OCI-LY7 (cell line): ENCODE measurements at regions not wholly inside any gene's neighbourhood (a gene's known extent, or its start where the extent isn't known, plus 50 kb on each side); places are given as distances from the start of the nearest gene placed in this dataset.

Experiments
- BruUV-seq: library from RNA; stranded (reverse); fragments of 400-500 nt; replicated peaks from 2 replicates; lab custom pipeline; 2021; lab: Mats Ljungman, UMichigan
- CTCF ChIA-PET: fragments of 300-600 bp; sonication (Branson Sonifier 250); formaldehyde crosslinking; loops from one replicate; lab custom pipeline; 2022; ENCODE audit warnings: antibody characterized with exemption; ENCODE audit not compliant: unreplicated experiment; lab: Charles Lee
- POLR2A ChIA-PET: fragments of 300-600 bp; sonication (Branson Sonifier 250); formaldehyde crosslinking; loops from one replicate; lab custom pipeline; 2022; ENCODE audit warnings: antibody characterized with exemption; lab: Charles Lee
- DNase-seq: peaks from one replicate; pipeline ENCODE4 v3.0.0-alpha.2; 2015; ENCODE audit warnings: low spot score
- H2AFZ ChIP-seq: fragments of 200-600 bp; sonication (generic), shearing (Covaris generic); 2 replicates; pipeline ENCODE4 v1.6.1; 2014; ENCODE audit warnings: mild to moderate bottlenecking, antibody characterized with exemption, low read length, moderate library complexity
- H3K27ac ChIP-seq: fragments of 200-600 bp; sonication (generic); 2 replicates; pipeline ENCODE4 v1.5.1; 2014; ENCODE audit warnings: mixed run types, low read depth, mild to moderate bottlenecking, moderate library complexity, low read length, inconsistent platforms; ENCODE audit not compliant: poor library complexity, severe bottlenecking
- H3K36me3 ChIP-seq: fragments of 200-600 bp; sonication (generic); 2 replicates; pipeline ENCODE4 v1.6.1; 2014; ENCODE audit warnings: mild to moderate bottlenecking, antibody characterized with exemption, low read length, moderate library complexity, mixed read lengths; ENCODE audit not compliant: insufficient read depth
- H3K4me1 ChIP-seq: fragments of 200-600 bp; sonication (generic); 2 replicates; pipeline ENCODE4 v1.5.1; 2014; ENCODE audit warnings: mild to moderate bottlenecking, low read length; ENCODE audit not compliant: insufficient read depth, poor library complexity, severe bottlenecking
- H3K4me2 ChIP-seq: fragments of 200-600 bp; sonication (generic); 2 replicates; pipeline ENCODE4 v1.6.1; 2014; ENCODE audit warnings: mild to moderate bottlenecking, low read length
- H3K4me3 ChIP-seq: fragments of 200-600 bp; sonication (generic); 2 replicates; pipeline ENCODE4 v1.5.1; 2014; ENCODE audit warnings: mild to moderate bottlenecking, low read depth, low read length; ENCODE audit not compliant: poor library complexity, severe bottlenecking
- H3K79me2 ChIP-seq: fragments of 200-600 bp; sonication (generic); 2 replicates; pipeline ENCODE4 v1.6.1; 2016; ENCODE audit warnings: low read depth, mild to moderate bottlenecking, low read length, moderate library complexity, mixed read lengths; ENCODE audit not compliant: insufficient read depth
- H3K9me2 ChIP-seq: fragments of 200-600 bp; sonication (generic); 2 replicates; pipeline ENCODE4 v1.6.1; 2016; ENCODE audit warnings: mild to moderate bottlenecking, low read length, mixed read lengths; ENCODE audit not compliant: insufficient read depth
- H3K9me3 ChIP-seq: fragments of 200-600 bp; sonication (generic); 2 replicates; pipeline ENCODE4 v1.6.1; 2014; ENCODE audit warnings: mild to moderate bottlenecking, mixed run types, low read length, mixed read lengths
- H4K20me1 ChIP-seq: fragments of 200-600 bp; sonication (generic); 2 replicates; pipeline ENCODE4 v1.6.1; 2014; ENCODE audit warnings: mild to moderate bottlenecking, antibody characterized with exemption, low read length, moderate library complexity, mixed read lengths; ENCODE audit not compliant: insufficient read depth
- CTCF ChIP-seq: fragments of 200-600 bp; sonication (generic); conservative IDR thresholded peaks from 2 replicates; pipeline ENCODE4 v1.5.1; 2014; ENCODE audit warnings: mild to moderate bottlenecking, antibody characterized with exemption, low read length, moderate library complexity, mixed read lengths
- EZH2phosphoT487 ChIP-seq: fragments of 200-600 bp; sonication (generic); IDR thresholded peaks from 2 replicates; pipeline ENCODE4 v1.6.1; 2018; ENCODE audit warnings: low read depth, borderline replicate concordance, mild to moderate bottlenecking, mixed run types, antibody characterized with exemption, low read length, moderate library complexity, mixed read lengths
- intact Hi-C: fragments of 100-400 bp; cut with micrococcal nuclease; formaldehyde crosslinking; loops from one replicate; pipeline ENCODE4 v1.10.0; 2022; ENCODE audit not compliant: unreplicated experiment

GRCh38 chr9:111108946-111109345 lies 70.7 kb upstream of the LPAR1 start:
- TF ChIP-seq CTCF (no peak), EZH2phosphoT487 (no peak)
- Histone ChIP-seq H4K20me1 (no peaks in the 10 kb centered on the region), H2AFZ (no peak overlapping the region), H3K4me1 (no peaks in the 10 kb centered on the region), H3K79me2 (no peaks in the 10 kb centered on the region), H3K9me3 (no peaks in the 10 kb centered on the region), H3K9me2 (no peaks in the 10 kb centered on the region), H3K27ac (no peak overlapping the region), H3K4me2 (no peak overlapping the region), H3K4me3 (no peak overlapping the region), H3K36me3 (no peaks in the 10 kb centered on the region)
- POLR2A ChIA-PET, result interaction anchor here (0.9 kb wide), 1 partner anchor 16 kb away, joined by 3 read pairs; no protein-coding TSS in a partner anchor
- BruUV-seq, result no TSS peak
- CTCF ChIA-PET, result no interaction called here
- intact Hi-C loops, result no loop called here
- DNase-seq, result no peak

GRCh38 chr9:111107141-111107540 lies 68.9 kb upstream of the LPAR1 start:
- no TSS peak for BruUV-seq
- Histone ChIP-seq H4K20me1 (no peaks in the 10 kb centered on the region), H3K9me2 (no peaks in the 10 kb centered on the region), H3K4me3 (no peak overlapping the region), H3K9me3 (no peaks in the 10 kb centered on the region), H3K4me1 (no peaks in the 10 kb centered on the region), H2AFZ (no peak overlapping the region), H3K27ac (no peak overlapping the region), H3K4me2 (no peak overlapping the region), H3K79me2 (no peaks in the 10 kb centered on the region), H3K36me3 (no peaks in the 10 kb centered on the region)
- intact Hi-C loops, result no loop called here
- ChIA-PET CTCF (no interaction called here), POLR2A (no interaction called here)
- TF ChIP-seq CTCF, result no peak
- TF ChIP-seq EZH2phosphoT487, result no peak
- peak; percentile 2 for DNase-seq

- Histone ChIP-seq H3K4me1 (no peaks in the 10 kb centered on the region), H3K4me3 (no peak overlapping the region), H3K9me3 (no peaks in the 10 kb centered on the region), H4K20me1 (no peaks in the 10 kb centered on the region), H3K36me3 (no peaks in the 10 kb centered on the region), H3K9me2 (no peaks in the 10 kb centered on the region), H3K79me2 (no peaks in the 10 kb centered on the region), H3K27ac (no peak overlapping the region), H2AFZ (no peak overlapping the region), H3K4me2 (no peak overlapping the region)
- TF ChIP-seq EZH2phosphoT487 (no peak), CTCF (no peak)
- no peak for DNase-seq
- ChIA-PET CTCF (no interaction called here), POLR2A (no interaction called here)
- no TSS peak for BruUV-seq
- intact Hi-C loops, result no loop called here
Observed at GRCh38 chr9:111106202-111106601, 67.9 kb upstream of the LPAR1 start.
